SU-DHL-6 (cell line): ENCODE measurements at regions not wholly inside any gene's neighbourhood (a gene's known extent, or its start where the extent isn't known, plus 50 kb on each side); places are given as distances from the start of the nearest gene placed in this dataset.

ENCODE experiments used
- CTCF ChIP-seq: fragments of 200-600 bp; sonication (generic); IDR thresholded peaks from one replicate; pipeline ENCODE4 v1.5.1; 2017; ENCODE audit warnings: antibody characterized with exemption, mild to moderate bottlenecking, low read length, moderate library complexity; ENCODE audit not compliant: insufficient read depth, poor library complexity, severe bottlenecking
- EZH2phosphoT487 ChIP-seq: fragments of 200-600 bp; sonication (generic), shearing (Covaris generic); conservative IDR thresholded peaks from 2 replicates; pipeline ENCODE4 v1.6.1; 2018; ENCODE audit warnings: mild to moderate bottlenecking, antibody characterized with exemption, low read length, moderate library complexity, mixed read lengths

- no peak for TF ChIP-seq CTCF
- no peak for TF ChIP-seq EZH2phosphoT487
Measured at GRCh38 chr14:86858031-86858430, 1135.0 kb downstream of the GALC start.
